ENCODE measurements at regions not wholly inside any gene's neighbourhood (a gene's known extent, or its start where the extent isn't known, plus 50 kb on each side); places are given as distances from the start of the nearest gene placed in this dataset.
"Not testable (repeated sequence)": the region's sequence is repeated elsewhere in the genome, so short reads cannot be mapped to it uniquely, and the experiment has no call there.

DNA sequence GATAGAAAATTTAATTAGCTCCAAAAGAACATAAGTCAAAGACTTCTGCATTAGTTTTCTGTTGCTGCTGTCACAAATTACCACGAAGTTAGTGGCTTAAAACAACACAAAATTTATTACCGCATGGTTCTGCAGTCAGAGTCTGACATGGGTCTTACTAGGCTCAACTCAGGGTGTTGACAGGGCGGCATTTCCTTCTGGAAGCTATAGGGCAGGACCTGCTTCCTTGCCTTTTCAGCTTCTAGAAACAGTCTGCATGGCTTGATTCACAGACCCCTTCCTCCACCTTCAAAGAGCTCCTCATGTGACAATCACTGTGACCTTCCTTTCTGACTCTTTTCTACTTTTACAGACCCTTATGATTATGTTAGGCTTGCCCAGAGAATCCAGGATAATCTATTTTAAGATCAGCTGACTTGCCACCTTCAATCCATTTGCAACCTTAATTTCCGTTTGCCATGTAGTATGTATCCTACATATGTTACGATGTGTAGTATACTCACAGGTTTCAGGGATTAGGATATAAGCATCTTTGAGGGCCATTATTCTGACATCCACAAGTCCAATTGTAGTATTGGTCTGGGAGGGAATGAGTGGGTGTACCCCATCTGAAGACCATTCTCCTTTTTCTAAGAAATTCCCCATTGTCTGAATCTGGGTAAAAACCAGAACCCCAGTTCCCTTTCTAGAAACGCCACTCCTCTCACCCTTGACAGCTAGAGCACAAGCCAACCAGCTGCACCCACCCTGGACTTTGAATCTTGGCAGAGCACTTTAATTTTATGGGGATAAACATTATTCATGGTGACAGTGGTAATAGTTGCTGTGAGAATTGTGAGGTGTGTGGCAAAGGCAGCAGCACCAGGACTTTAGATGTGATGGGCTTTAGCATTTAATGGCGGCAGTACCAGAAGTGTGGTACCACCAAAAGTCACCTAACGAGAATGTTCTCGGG, 265.5 kb downstream of the KCNJ2 start:
- no peak for TF ChIP-seq CTCF (IDR thresholded peaks at IDR 0.05; ENCODE audit: insufficient read depth, low read length, poor library complexity, severe bottlenecking)
- DNase-seq (ENCODE audit: low read depth) = no peak
- H3K4me3 ChIP-seq (ENCODE audit: low read depth, low read length) = no peak overlapping the region
- no peaks in the 10 kb centered on the region for H3K27me3 ChIP-seq (ENCODE audit: control insufficient read depth, insufficient read depth, low read length)
- H3K36me3 ChIP-seq (ENCODE audit: control insufficient read depth, insufficient read depth, low read length) = no peaks in the 10 kb centered on the region

GRCh38 chr17:70437656-70438055, 268.3 kb downstream of the KCNJ2 start:
- H3K27me3 ChIP-seq (ENCODE audit: control insufficient read depth, insufficient read depth, low read length) = no peaks in the 10 kb centered on the region
- no peak for TF ChIP-seq CTCF (IDR thresholded peaks at IDR 0.05; ENCODE audit: insufficient read depth, low read length, poor library complexity, severe bottlenecking)
- no peak for DNase-seq (ENCODE audit: low read depth)
- H3K4me3 ChIP-seq (ENCODE audit: low read depth, low read length) = no peak overlapping the region
- no peaks in the 10 kb centered on the region for H3K36me3 ChIP-seq (ENCODE audit: control insufficient read depth, insufficient read depth, low read length)

DNA sequence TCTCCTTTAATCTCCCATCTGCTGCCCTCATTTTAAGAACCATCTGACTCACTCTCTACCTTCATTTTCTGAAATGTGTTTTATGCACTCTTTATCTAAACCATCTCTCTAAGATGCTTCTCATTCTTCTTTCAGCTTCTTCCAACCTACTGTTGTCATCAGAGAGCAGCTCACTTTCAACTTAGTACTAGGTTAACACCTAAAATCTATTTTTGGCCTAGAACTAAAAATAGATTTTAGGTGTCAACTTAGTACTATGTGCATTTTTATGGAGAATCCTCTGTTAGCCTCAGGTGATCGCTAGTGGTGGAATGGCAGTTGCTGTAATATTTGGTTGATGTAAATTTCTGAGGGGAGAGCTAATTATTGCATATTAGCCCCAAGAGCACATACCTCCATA, 277.1 kb downstream of the KCNJ2 start:
- DNase-seq (ENCODE audit: low read depth) = no peak
- no peaks in the 10 kb centered on the region for H3K36me3 ChIP-seq (ENCODE audit: control insufficient read depth, insufficient read depth, low read length)
- no peak for TF ChIP-seq CTCF (IDR thresholded peaks at IDR 0.05; ENCODE audit: insufficient read depth, low read length, poor library complexity, severe bottlenecking)

GRCh38 chr17:70447588-70447987, 278.3 kb downstream of the KCNJ2 start:
- no peak overlapping the region for H3K4me3 ChIP-seq (ENCODE audit: low read depth, low read length)
- no peaks in the 10 kb centered on the region for H3K36me3 ChIP-seq (ENCODE audit: control insufficient read depth, insufficient read depth, low read length)
- H3K27me3 ChIP-seq (ENCODE audit: control insufficient read depth, insufficient read depth, low read length) = no peaks in the 10 kb centered on the region
- no peak for TF ChIP-seq CTCF (IDR thresholded peaks at IDR 0.05; ENCODE audit: insufficient read depth, low read length, poor library complexity, severe bottlenecking)
- DNase-seq (ENCODE audit: low read depth) = no peak

More for the DNA sequence above, 277.1 kb downstream of the KCNJ2 start:
- Histone ChIP-seq H3K27me3 (ENCODE audit: control insufficient read depth, insufficient read depth, low read length) (no peaks in the 10 kb centered on the region), H3K4me3 (ENCODE audit: low read depth, low read length) (no peak overlapping the region)

DNA sequence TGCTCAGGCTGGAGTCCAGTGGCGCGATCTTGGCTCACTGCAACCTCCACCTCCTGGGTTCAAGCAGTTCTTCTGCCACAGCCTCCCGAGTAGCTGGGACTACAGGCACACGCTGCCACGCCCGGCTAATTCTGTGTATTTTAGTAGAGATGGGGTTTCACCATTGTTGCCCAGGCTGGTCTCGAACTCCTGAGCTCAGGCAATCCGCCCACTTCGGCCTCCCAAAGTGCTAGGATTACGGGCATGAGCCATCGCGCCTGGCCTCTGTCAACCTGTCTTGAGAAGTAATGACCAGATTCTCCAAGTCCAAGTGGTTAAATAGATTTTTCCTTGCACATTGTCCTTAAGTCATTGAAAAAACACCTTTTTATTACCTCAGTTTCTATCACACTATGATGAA, 283.7 kb downstream of the KCNJ2 start:
- H3K27me3 ChIP-seq (ENCODE audit: control insufficient read depth, insufficient read depth, low read length); H3K4me3 ChIP-seq (ENCODE audit: low read depth, low read length); DNase-seq (ENCODE audit: low read depth); H3K36me3 ChIP-seq (ENCODE audit: control insufficient read depth, insufficient read depth, low read length): not testable (repeated sequence)

- no peak for TF ChIP-seq CTCF (IDR thresholded peaks at IDR 0.05; ENCODE audit: insufficient read depth, low read length, poor library complexity, severe bottlenecking)
- no peak overlapping the region for H3K4me3 ChIP-seq (ENCODE audit: low read depth, low read length)
- H3K27me3 ChIP-seq (ENCODE audit: control insufficient read depth, insufficient read depth, low read length) = no peaks in the 10 kb centered on the region
- no peak for DNase-seq (ENCODE audit: low read depth)
- H3K36me3 ChIP-seq (ENCODE audit: control insufficient read depth, insufficient read depth, low read length) = no peaks in the 10 kb centered on the region
Measured at GRCh38 chr17:70454377-70454776, 285.0 kb downstream of the KCNJ2 start.
